ENCODE measurements at regions not wholly inside any gene's neighbourhood (a gene's known extent, or its start where the extent isn't known, plus 50 kb on each side); places are given as distances from the start of the nearest gene placed in this dataset.

DNA sequence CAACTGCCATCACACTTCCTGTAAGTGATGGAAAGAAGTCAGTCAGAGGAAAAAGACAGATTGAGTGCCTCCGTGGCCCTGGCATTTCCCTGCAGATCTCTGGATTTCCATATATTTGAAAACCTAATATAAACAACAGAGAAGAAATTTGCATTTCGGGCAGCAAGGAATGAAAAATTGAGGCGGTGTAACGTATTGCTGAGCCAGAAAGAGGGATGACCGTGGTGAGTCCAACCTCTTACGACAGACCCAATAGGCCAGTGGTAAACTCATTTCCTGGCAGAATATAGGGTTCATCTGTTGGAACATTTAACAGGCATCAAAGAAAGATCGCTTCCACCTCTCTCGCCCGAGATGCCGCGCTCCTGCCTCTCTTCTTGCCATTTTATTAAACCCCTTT, 336.5 kb downstream of the MIAT start:
- no peaks in the 10 kb centered on the region for H3K36me3 ChIP-seq
- no peaks in the 10 kb centered on the region for H3K27me3 ChIP-seq
- H3K4me1 ChIP-seq: no peaks in the 10 kb centered on the region
- DNase-seq: no peak
- TF ChIP-seq POLR2A (IDR thresholded peaks at IDR 0.05): no peak
- TF ChIP-seq, protein P1, sequence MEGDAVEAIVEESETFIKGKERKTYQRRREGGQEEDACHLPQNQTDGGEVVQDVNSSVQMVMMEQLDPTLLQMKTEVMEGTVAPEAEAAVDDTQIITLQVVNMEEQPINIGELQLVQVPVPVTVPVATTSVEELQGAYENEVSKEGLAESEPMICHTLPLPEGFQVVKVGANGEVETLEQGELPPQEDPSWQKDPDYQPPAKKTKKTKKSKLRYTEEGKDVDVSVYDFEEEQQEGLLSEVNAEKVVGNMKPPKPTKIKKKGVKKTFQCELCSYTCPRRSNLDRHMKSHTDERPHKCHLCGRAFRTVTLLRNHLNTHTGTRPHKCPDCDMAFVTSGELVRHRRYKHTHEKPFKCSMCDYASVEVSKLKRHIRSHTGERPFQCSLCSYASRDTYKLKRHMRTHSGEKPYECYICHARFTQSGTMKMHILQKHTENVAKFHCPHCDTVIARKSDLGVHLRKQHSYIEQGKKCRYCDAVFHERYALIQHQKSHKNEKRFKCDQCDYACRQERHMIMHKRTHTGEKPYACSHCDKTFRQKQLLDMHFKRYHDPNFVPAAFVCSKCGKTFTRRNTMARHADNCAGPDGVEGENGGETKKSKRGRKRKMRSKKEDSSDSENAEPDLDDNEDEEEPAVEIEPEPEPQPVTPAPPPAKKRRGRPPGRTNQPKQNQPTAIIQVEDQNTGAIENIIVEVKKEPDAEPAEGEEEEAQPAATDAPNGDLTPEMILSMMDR (IDR thresholded peaks at IDR 0.05): no peak
- H3K27ac ChIP-seq: no peak overlapping the region
- no peak overlapping the region for H3K4me3 ChIP-seq
- H3K9me3 ChIP-seq: no peaks in the 10 kb centered on the region

DNA sequence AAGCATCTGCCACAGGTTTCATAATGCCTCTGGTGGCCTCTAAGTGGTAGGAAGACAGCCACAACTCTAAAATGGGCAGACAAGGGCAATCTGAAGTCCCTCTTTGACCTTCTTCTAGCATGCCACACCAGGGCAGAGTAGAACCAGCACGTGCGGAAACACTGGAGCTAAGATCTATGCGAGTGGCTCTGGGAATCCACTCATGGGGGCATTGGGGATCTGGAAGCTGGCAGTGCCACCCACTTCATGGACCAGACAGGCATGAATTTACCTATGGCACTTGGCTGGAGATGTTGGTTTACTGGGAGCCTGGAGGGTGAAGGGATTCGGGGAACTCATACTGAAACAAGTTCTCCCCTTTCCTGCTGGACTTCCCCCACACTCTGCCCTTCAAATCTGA, 337.4 kb downstream of the MIAT start:
- Histone ChIP-seq H3K4me3 (no peak overlapping the region), H3K27me3 (no peaks in the 10 kb centered on the region), H3K9me3 (no peaks in the 10 kb centered on the region), H3K27ac (no peak overlapping the region), H3K4me1 (no peaks in the 10 kb centered on the region), H3K36me3 (no peaks in the 10 kb centered on the region)
- no peak for DNase-seq
- no peak for TF ChIP-seq POLR2A (IDR thresholded peaks at IDR 0.05)
- TF ChIP-seq, protein P1 (IDR thresholded peaks at IDR 0.05): no peak

DNA sequence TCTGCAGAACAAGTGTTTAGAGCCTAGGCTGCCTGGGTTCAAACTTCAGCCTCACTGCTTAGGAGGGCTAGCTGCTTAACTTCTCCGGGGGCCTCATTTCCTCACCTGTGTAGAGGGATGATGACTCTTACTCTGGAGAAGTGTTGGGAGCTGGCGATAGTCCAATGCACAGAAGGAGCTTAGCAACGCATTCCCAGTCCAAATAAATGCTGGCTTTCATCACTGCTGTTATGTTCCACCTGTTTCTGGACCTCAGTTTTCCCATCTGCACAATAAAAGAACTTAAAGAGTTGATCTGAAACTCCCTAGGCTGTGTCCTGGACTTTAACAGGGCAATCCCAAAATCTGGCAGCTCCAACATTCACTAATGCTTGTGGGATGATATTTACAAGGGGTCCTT, 337.8 kb downstream of the MIAT start:
- H3K36me3 ChIP-seq: no peaks in the 10 kb centered on the region
- H3K27me3 ChIP-seq: no peaks in the 10 kb centered on the region
- DNase-seq: no peak
- no peaks in the 10 kb centered on the region for H3K9me3 ChIP-seq
- H3K27ac ChIP-seq: no peak overlapping the region
- H3K4me3 ChIP-seq: no peak overlapping the region
- H3K4me1 ChIP-seq: no peaks in the 10 kb centered on the region
- no peak for TF ChIP-seq POLR2A (IDR thresholded peaks at IDR 0.05)
- TF ChIP-seq, protein P1 (IDR thresholded peaks at IDR 0.05): no peak

DNA sequence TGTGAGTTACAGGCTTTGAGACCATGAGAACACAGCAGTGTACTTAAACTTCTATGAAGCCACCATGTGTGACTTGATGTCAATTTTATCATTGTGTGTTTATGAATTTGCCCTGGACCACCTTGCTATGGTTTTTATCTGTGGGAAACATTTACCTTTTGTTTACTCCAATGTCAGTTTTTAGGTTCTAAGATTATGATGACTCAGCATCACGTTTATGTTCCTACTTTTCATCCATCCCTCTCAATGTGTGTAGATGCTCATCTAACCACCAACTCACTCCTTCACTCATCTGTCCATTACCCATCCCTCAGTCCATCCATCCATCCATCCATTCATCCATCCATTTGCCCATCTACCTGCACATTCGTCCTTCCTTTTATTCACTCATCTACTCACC, 338.8 kb downstream of the MIAT start:
- no peak overlapping the region for H3K4me3 ChIP-seq
- no peak for DNase-seq
- no peaks in the 10 kb centered on the region for H3K9me3 ChIP-seq
- no peaks in the 10 kb centered on the region for H3K27me3 ChIP-seq
- H3K4me1 ChIP-seq: no peaks in the 10 kb centered on the region
- no peaks in the 10 kb centered on the region for H3K36me3 ChIP-seq
- no peak for TF ChIP-seq POLR2A (IDR thresholded peaks at IDR 0.05)
- TF ChIP-seq, protein P1 (IDR thresholded peaks at IDR 0.05): no peak
- no peak overlapping the region for H3K27ac ChIP-seq

DNA sequence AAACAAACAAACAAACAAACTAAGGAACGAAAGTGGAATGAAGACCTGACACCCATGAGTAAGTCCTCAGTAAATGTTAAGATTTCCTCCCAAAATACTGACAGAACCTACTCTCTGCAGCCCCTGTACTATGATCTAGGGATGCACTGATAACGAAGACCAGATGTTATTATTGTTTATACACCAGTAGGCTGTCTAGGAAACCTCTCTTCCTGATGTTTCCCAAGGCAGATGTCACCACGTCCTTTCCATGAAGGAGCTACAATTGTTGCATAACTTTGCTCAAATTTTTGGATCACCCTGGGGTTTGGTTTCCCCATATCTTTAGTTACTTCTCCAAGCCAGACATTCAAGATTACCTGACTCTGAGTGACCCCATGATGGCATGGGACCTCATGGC, 340.7 kb downstream of the MIAT start:
- Histone ChIP-seq H3K4me3 (no peak overlapping the region), H3K36me3 (no peaks in the 10 kb centered on the region), H3K9me3 (no peaks in the 10 kb centered on the region), H3K27me3 (no peaks in the 10 kb centered on the region), H3K4me1 (no peaks in the 10 kb centered on the region), H3K27ac (no peak overlapping the region)
- TF ChIP-seq POLR2A (IDR thresholded peaks at IDR 0.05): no peak
- TF ChIP-seq, protein P1 (IDR thresholded peaks at IDR 0.05): no peak
- no peak for DNase-seq

DNA sequence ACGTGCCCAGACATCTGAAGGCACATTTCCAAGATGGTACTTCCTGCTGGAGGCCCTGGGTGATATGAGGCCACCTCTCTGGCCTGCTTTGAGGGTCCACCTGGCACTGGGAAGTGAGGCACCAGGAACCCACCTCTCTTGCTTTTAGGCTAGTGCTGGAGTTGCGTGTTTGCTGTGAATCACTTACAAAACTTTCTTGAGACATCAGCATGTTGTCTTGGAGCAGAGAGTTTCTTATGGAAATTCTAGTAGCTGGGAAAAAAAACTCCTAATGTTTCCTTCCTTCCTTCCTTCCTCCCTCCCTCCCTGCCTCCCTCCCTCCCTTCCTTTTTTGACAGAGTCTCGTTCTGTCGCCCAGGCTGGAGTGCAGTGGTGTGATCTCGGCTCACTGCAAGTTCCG, 341.3 kb downstream of the MIAT start:
- Histone ChIP-seq H3K36me3 (no peaks in the 10 kb centered on the region), H3K9me3 (no peaks in the 10 kb centered on the region), H3K4me3 (no peak overlapping the region), H3K4me1 (no peaks in the 10 kb centered on the region), H3K27me3 (no peaks in the 10 kb centered on the region), H3K27ac (no peak overlapping the region)
- no peak for DNase-seq
- TF ChIP-seq, protein P1 (IDR thresholded peaks at IDR 0.05): no peak
- TF ChIP-seq POLR2A (IDR thresholded peaks at IDR 0.05): no peak

Measured in Peyer's patch (tissue), 4 donors.